Heart right ventricle (tissue), 16 donors: ENCODE measurements at regions not wholly inside any gene's neighbourhood (a gene's known extent, or its start where the extent isn't known, plus 50 kb on each side); places are given as distances from the start of the nearest gene placed in this dataset.

Experiments used
- ATAC-seq, 8 donors: fragments of 200-7000 bp; cut with Tn5 transposase; one replicate each; pipeline ENCODE4 v1.9.1; 2020; ENCODE audit warnings: mild to moderate bottlenecking in 8 of 8, moderate library complexity in 8 of 8, moderate number of reproducible peaks in 1 of 8
- DNase-seq, 2 donors: peaks; one replicate each; pipeline ENCODE4 v3.0.0-alpha.2; 2020
- H3K27ac ChIP-seq, 10 donors: fragments of 200-600 bp; sonication (generic) in 2 of 10; one replicate each; pipeline versions ENCODE4 v1.5.0 to v1.8.0; 2020 to 2022; ENCODE audit warnings: mild to moderate bottlenecking in 3 of 10
- H3K27me3 ChIP-seq, 7 donors: fragments of 200-600 bp; one replicate each; pipeline ENCODE4 v1.8.0; 2021 to 2022; ENCODE audit warnings: mild to moderate bottlenecking in 2 of 7
- H3K36me3 ChIP-seq, 9 donors: fragments of 200-600 bp; sonication (generic) in 1 of 9; one replicate each; pipeline versions ENCODE4 v1.5.0 to v1.8.0; 2020 to 2022; ENCODE audit warnings: mild to moderate bottlenecking in 2 of 9
- H3K4me1 ChIP-seq, 9 donors: fragments of 200-600 bp; sonication (generic) in 1 of 9; one replicate each; pipeline versions ENCODE4 v1.5.0 to v1.8.0; 2020 to 2022; ENCODE audit warnings: mild to moderate bottlenecking in 4 of 9
- H3K4me3 ChIP-seq, 10 donors: fragments of 200-600 bp; sonication (generic) in 2 of 10; one replicate each; pipeline versions ENCODE4 v1.5.0 to v1.8.0; 2020 to 2022; ENCODE audit warnings: mild to moderate bottlenecking in 7 of 10, moderate library complexity in 2 of 10
- H3K9me3 ChIP-seq, 11 donors: fragments of 200-600 bp in 10 of 11; sonication (generic) in 2 of 11; one replicate each; pipeline versions ENCODE4 v1.5.0 to v1.8.0; 2013 to 2022; ENCODE audit warnings: mild to moderate bottlenecking in 2 of 11, control low read depth in 1 of 11, moderate library complexity in 1 of 11
- WGBS, 2 donors: extraction: QIAGEN DNeasy Blood & Tissue Kit; methylation state at CpG; one replicate each; pipeline ENCODE4 v1.1.7; 2013; ENCODE audit warnings: inconsistent platforms in 1 of 2; 5-methylcytosine and 5-hydroxymethylcytosine counted together
- intact Hi-C, 10 donors: fragments of 100-400 bp; cut with DNase I; formaldehyde crosslinking; loops; one replicate each; pipeline versions ENCODE4 v1.11.1 to v1.14.2; 2022
- TF ChIP-seq, protein P1 (sequence below), 9 donors: fragments of 200-600 bp; sonication (generic) in 2 of 9; IDR thresholded peaks; one replicate each; pipeline versions ENCODE4 v1.5.0 to v1.8.0; 2021 to 2022; ENCODE audit warnings: antibody characterized with exemption in 9 of 9, mild to moderate bottlenecking in 5 of 9, moderate library complexity in 1 of 9
- donor health status: Arrhythmogenic right ventricular cardiomyopathy.
- donor health status: ischemic (EF 13 %, LVEDD 7.1; RV severe dilation, severe dysfunction).
- donor health status: healthy with polysubstance abuse.
- donor health status: DM: no; HTN: yes; CAD: no.
- donor health status: DM: no; HTN: no; CAD: no.
- donor health status: ischemic (EF 25% LVEDD 6.9; RV normal size, moderate dysfunction).
- donor health status: ischemic (EF 25% LVEDD 5.7; RV mildly dilated, moderate dysfunction).
- donor health status: healthy.
- donor health status: DM: yes; HTN: yes; CAD: no.
- donor health status: Ischemic cardiomyopathy.
- donor health status: ischemic (EF 35%, LVEDD 5.7; RV mildly dilated, moderate dysfunction).
- donor health status: nonischemic (EF 11% LVEDD 7.7; RV severe dilation, severe dysfunction).
- donor health status: DM: yes; HTN: yes; CAD: no.
- donor health status: PGD.
- donor health status: ischemic (EF 29% LVEDD 5.4; RV normal size, mild dysfunction).
- donor health status: nonischemic (EF 23%, LVEDD 6.1; RV moderate dilation, normal function).

DNA sequence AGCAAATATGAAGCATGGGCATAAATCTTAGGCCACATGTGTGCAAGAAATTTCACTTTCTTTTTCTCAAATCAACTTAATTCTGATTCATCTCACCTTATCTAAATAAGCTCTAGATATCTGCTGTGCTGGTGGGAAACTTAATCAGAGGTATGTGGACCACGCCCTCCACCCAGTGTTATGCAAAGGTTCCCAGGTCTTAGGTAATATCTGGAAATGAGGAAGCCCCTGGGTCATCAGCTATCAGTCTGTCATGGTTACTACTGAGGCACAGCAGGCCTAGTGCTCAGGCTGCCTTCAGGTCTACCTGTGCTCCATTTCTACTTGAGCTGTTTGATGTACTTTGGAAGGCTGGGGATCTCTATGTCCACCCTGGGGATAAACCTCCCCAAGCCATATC, 134.4 kb upstream of the KCNH8 start:
- TF ChIP-seq, protein P1, sequence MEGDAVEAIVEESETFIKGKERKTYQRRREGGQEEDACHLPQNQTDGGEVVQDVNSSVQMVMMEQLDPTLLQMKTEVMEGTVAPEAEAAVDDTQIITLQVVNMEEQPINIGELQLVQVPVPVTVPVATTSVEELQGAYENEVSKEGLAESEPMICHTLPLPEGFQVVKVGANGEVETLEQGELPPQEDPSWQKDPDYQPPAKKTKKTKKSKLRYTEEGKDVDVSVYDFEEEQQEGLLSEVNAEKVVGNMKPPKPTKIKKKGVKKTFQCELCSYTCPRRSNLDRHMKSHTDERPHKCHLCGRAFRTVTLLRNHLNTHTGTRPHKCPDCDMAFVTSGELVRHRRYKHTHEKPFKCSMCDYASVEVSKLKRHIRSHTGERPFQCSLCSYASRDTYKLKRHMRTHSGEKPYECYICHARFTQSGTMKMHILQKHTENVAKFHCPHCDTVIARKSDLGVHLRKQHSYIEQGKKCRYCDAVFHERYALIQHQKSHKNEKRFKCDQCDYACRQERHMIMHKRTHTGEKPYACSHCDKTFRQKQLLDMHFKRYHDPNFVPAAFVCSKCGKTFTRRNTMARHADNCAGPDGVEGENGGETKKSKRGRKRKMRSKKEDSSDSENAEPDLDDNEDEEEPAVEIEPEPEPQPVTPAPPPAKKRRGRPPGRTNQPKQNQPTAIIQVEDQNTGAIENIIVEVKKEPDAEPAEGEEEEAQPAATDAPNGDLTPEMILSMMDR (IDR thresholded peaks at IDR 0.05) = no peak
- Histone ChIP-seq H3K27ac (no peak overlapping the region), H3K4me3 (no peak overlapping the region), H3K4me1 (no peaks in the 10 kb centered on the region), H3K36me3 (no peaks in the 10 kb centered on the region), H3K27me3 (no peaks in the 10 kb centered on the region), H3K9me3 (no peaks in the 10 kb centered on the region)
- WGBS, 2 donors = 59 to 64% methylated on average over 1 of the region's 1 CpG
- ATAC-seq (no peak), DNase-seq (no peak)
- intact Hi-C loops = no loop called here

- TF ChIP-seq, protein P1 (IDR thresholded peaks at IDR 0.05) = no peak
- ATAC-seq (no peak), DNase-seq (no peak)
- intact Hi-C loops = no loop called here
- WGBS, 2 donors = 88 to 92% methylated on average over 3 of the region's 3 CpGs
- Histone ChIP-seq H3K9me3 (no peaks in the 10 kb centered on the region), H3K36me3 (no peaks in the 10 kb centered on the region), H3K4me1 (no peaks in the 10 kb centered on the region), H3K4me3 (no peak overlapping the region), H3K27me3 (no peaks in the 10 kb centered on the region), H3K27ac (no peak overlapping the region)
Measured at GRCh38 chr3:19012846-19013245, 135.5 kb upstream of the KCNH8 start.

GRCh38 chr3:19002606-19003005, 145.7 kb upstream of the KCNH8 start:
- ATAC-seq (no peak), DNase-seq (no peak)
- no peak overlapping the region for H3K27ac ChIP-seq
- H3K4me1 ChIP-seq = peaks cover 0 to 15% (median 0%) of the 10 kb centered on the region in 9 donors
- TF ChIP-seq, protein P1 (IDR thresholded peaks at IDR 0.05) = no peak
- intact Hi-C loops = no loop called here
- WGBS, 2 donors = 41 to 45% methylated on average over 1 of the region's 1 CpG
- H3K36me3 ChIP-seq = no peaks in the 10 kb centered on the region
- no peaks in the 10 kb centered on the region for H3K27me3 ChIP-seq
- H3K9me3 ChIP-seq = peaks cover 0 to 7% (median 0%) of the 10 kb centered on the region in 11 donors
- H3K4me3 ChIP-seq = no peak overlapping the region

DNA sequence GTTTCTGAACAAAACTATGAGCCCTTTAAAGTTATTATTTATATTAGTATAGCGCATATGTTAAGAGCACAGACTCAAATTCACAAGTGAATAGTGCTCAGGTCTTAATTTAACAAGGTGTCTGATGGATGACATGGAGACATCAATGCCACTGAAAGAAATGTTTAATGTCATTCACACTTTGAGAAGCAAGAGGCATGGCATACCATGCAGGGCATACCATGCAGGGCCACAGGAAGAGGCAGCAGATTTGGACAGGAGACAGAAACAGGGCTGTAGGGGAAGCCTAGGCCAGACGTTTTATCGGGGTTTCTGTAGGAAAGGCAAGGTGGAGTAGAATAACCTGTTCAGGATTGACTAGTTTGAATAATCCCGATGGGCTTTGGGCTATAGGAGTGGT, 150.2 kb upstream of the KCNH8 start:
- peaks cover 0 to 11% (median 0%) of the 10 kb centered on the region in 9 donors for H3K4me1 ChIP-seq
- 45 to 48% methylated on average over 4 of the region's 4 CpGs for WGBS, 2 donors
- intact Hi-C loops = no loop called here
- H3K27ac ChIP-seq = no peak overlapping the region
- ATAC-seq (peak; percentile 63 to 96 (median 81)), DNase-seq (peak in 1 of 2 donors; percentile 7)
- TF ChIP-seq, protein P1 (IDR thresholded peaks at IDR 0.05) = no peak
- peaks cover 0 to 6% (median 0%) of the 10 kb centered on the region in 11 donors for H3K9me3 ChIP-seq
- no peak overlapping the region for H3K4me3 ChIP-seq
- no peaks in the 10 kb centered on the region for H3K27me3 ChIP-seq
- H3K36me3 ChIP-seq = no peaks in the 10 kb centered on the region
